Peyer's patch (tissue), 4 donors: ENCODE measurements at regions not wholly inside any gene's neighbourhood (a gene's known extent, or its start where the extent isn't known, plus 50 kb on each side); places are given as distances from the start of the nearest gene placed in this dataset.

Experiments
- DNase-seq, 3 donors: peaks; one replicate each; pipeline ENCODE4 v3.0.0-alpha.2; 2017 to 2019
- H3K27ac ChIP-seq, 4 donors: fragments of 200-600 bp; sonication (generic); one replicate each; pipeline ENCODE4 v1.5.1; 2016 to 2019
- H3K27me3 ChIP-seq, 2 donors: fragments of 200-600 bp; sonication (generic); one replicate each; pipeline ENCODE4 v1.5.1; 2019
- H3K36me3 ChIP-seq, 3 donors: fragments of 200-600 bp; sonication (generic); one replicate each; pipeline ENCODE4 v1.5.1; 2016 to 2019
- H3K4me1 ChIP-seq, 4 donors: fragments of 200-600 bp; sonication (generic); one replicate each; pipeline ENCODE4 v1.5.1; 2016 to 2019
- H3K4me3 ChIP-seq, 4 donors: fragments of 200-600 bp; sonication (generic); 1 replicate in 3 of 4; 2 replicates in 1 of 4; pipeline ENCODE4 v1.5.1; 2016 to 2019; ENCODE audit warnings: mild to moderate bottlenecking in 1 of 4
- H3K9me3 ChIP-seq, 4 donors: fragments of 200-600 bp; sonication (generic); one replicate each; pipeline ENCODE4 v1.5.1; 2016 to 2019; ENCODE audit warnings: mild to moderate bottlenecking in 1 of 4
- CTCF ChIP-seq, 6 experiments: fragments of 450-650 bp in 4 of 6; fragments of 200-600 bp in 2 of 6; sonication (generic) in 1 of 6; IDR thresholded peaks; one replicate each; pipeline ENCODE4 v1.5.1; 2017 to 2019; ENCODE audit warnings: antibody characterized with exemption in 6 of 6, mild to moderate bottlenecking in 3 of 6, moderate library complexity in 1 of 6
- POLR2A ChIP-seq, 2 donors: fragments of 450-650 bp; IDR thresholded peaks; one replicate each; pipeline ENCODE4 v1.5.1; 2017; ENCODE audit warnings: antibody characterized with exemption in 2 of 2, mild to moderate bottlenecking in 2 of 2, moderate library complexity in 2 of 2

DNA sequence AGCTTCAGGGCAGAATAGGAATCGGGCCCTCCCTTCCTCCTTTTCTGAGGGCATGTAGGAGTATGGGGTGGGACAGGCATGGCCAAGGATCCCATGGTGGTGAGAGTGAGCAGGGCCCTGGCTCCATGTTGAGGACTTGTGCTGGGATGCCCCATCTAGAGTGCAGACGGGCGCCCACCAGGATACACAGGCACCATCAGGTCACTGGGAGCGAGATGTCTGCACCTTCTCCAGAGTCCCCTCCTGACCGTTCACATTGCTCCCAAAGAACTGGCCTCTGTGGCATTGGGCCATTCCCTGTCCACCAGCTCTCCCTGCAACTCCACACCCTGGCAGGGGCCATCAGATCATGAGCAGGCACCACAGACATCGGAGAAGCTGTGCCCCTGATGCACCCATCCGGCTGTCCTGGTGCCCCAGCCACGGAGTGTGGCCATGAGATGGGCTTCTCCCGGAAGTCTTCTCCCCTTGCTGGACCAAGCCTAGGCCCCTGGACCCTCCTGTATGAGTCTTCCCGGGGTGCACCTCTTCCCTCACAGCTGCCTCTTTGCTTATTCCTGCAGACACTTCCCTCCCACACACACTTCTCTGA, 195.0 kb downstream of the IRX2 start:
- peaks cover 0 to 8% (median 0%) of the 10 kb centered on the region in 4 donors for H3K9me3 ChIP-seq
- no peak for DNase-seq

GRCh38 chr5:2553611-2554010, 197.9 kb downstream of the IRX2 start:
- Histone ChIP-seq H3K4me3 (no peak overlapping the region), H3K36me3 (no peaks in the 10 kb centered on the region), H3K27me3 (no peaks in the 10 kb centered on the region), H3K27ac (no peak overlapping the region), H3K9me3 (peaks cover 0 to 6% (median 0%) of the 10 kb centered on the region in 4 donors), H3K4me1 (no peaks in the 10 kb centered on the region)
- no peak for TF ChIP-seq CTCF (IDR thresholded peaks at IDR 0.05)
- TF ChIP-seq POLR2A (IDR thresholded peaks at IDR 0.05) = no peak
- DNase-seq = no peak

More for the DNA sequence above, 195.0 kb downstream of the IRX2 start:
- TF ChIP-seq CTCF (IDR thresholded peaks at IDR 0.05) (no peak), POLR2A (IDR thresholded peaks at IDR 0.05) (no peak)
- H3K4me3 ChIP-seq = no peak overlapping the region
- no peaks in the 10 kb centered on the region for H3K4me1 ChIP-seq
- no peak overlapping the region for H3K27ac ChIP-seq
- no peaks in the 10 kb centered on the region for H3K27me3 ChIP-seq
- no peaks in the 10 kb centered on the region for H3K36me3 ChIP-seq

GRCh38 chr5:2550509-2550908, 201.0 kb downstream of the IRX2 start:
- Histone ChIP-seq H3K4me1 (no peaks in the 10 kb centered on the region), H3K36me3 (no peaks in the 10 kb centered on the region), H3K27me3 (no peaks in the 10 kb centered on the region), H3K27ac (no peak overlapping the region), H3K9me3 (peaks cover 0 to 3% (median 0%) of the 10 kb centered on the region in 4 donors), H3K4me3 (no peak overlapping the region)
- TF ChIP-seq POLR2A (IDR thresholded peaks at IDR 0.05) (no peak), CTCF (IDR thresholded peaks at IDR 0.05) (no peak)
- DNase-seq = no peak

DNA sequence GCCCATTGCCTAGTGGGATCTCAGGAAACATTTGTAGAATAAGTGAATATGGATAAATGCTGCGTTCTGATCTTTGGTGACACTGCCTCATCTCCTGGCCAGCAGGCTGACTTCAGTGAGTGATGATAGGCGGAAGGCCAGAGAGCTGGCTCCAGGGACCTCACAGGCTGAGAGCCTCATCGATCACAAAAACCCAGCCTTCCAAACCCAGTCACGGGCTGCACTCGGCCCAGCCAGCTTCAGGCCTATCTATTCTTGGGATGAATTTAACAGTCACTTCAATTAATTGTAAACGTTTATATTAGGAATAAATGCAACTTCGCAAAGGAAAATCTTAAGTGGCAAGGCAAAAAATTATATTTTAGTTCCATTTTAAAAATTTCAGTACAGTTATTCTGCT, 201.6 kb downstream of the IRX2 start:
- Histone ChIP-seq H3K36me3 (no peaks in the 10 kb centered on the region), H3K27me3 (no peaks in the 10 kb centered on the region), H3K9me3 (peaks cover 0 to 3% (median 0%) of the 10 kb centered on the region in 4 donors), H3K4me1 (no peaks in the 10 kb centered on the region), H3K27ac (no peak overlapping the region), H3K4me3 (no peak overlapping the region)
- no peak for DNase-seq
- no peak for TF ChIP-seq CTCF (IDR thresholded peaks at IDR 0.05)
- no peak for TF ChIP-seq POLR2A (IDR thresholded peaks at IDR 0.05)

- Histone ChIP-seq H3K27ac (no peak overlapping the region), H3K4me1 (no peaks in the 10 kb centered on the region), H3K9me3 (peaks cover 0 to 3% (median 0%) of the 10 kb centered on the region in 4 donors), H3K27me3 (no peaks in the 10 kb centered on the region), H3K4me3 (no peak overlapping the region), H3K36me3 (no peaks in the 10 kb centered on the region)
- no peak for DNase-seq
- TF ChIP-seq POLR2A (IDR thresholded peaks at IDR 0.05) (no peak), CTCF (IDR thresholded peaks at IDR 0.05) (no peak)
These were observed 202.1 kb downstream of the IRX2 start for GRCh38 chr5:2549354-2549753.

DNA sequence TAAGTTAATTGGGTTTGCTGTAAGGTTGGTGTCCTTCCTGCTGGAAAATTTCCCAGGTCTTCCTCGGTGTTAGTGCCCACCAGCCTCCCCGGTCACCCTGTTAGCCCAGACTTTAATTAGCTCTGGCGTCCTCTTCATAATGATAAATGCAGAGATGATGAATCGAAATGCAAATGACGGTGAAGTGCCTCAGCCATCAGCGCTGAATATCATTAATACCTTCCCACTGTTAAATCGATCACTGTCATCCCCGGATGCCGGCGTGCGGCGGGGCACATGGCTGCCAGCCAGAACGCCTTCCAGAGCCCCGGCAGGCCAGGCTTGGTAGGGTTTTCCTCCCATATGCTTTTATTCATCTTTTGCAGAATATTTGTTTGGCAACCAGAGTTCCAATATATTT, 204.5 kb downstream of the IRX2 start:
- no peaks in the 10 kb centered on the region for H3K27me3 ChIP-seq
- H3K4me3 ChIP-seq = no peak overlapping the region
- H3K4me1 ChIP-seq = no peaks in the 10 kb centered on the region
- TF ChIP-seq CTCF (IDR thresholded peaks at IDR 0.05) = no peak
- TF ChIP-seq POLR2A (IDR thresholded peaks at IDR 0.05) = no peak
- DNase-seq = no peak
- H3K36me3 ChIP-seq = no peaks in the 10 kb centered on the region
- no peak overlapping the region for H3K27ac ChIP-seq
- H3K9me3 ChIP-seq = peaks cover 0 to 3% (median 0%) of the 10 kb centered on the region in 4 donors
